GM21515 (cell line): ENCODE measurements at regions not wholly inside any gene's neighbourhood (a gene's known extent, or its start where the extent isn't known, plus 50 kb on each side); places are given as distances from the start of the nearest gene placed in this dataset.

Source experiments
- ATAC-seq: cut with Tn5 transposase; IDR thresholded peaks from one replicate; pipeline ENCODE4 v1.9.1; 2021; ENCODE audit not compliant: unreplicated experiment

DNA sequence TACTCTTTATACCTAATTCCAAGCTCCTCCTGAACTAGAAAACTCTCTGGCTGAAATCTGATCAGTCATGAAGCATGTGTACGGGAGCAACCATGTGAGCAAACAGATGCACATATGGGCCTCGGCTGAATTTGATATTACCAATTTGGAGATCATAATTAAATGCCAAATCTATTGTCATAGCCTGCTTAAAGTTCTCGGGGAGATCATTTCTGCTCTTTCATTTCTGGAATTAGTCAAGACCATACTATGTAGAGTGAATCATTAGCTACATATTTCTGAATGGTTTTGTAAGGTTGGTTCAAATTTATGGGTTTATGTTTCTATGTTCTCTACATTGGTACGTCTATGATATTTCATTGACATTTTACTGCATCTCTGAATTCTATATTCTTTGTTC is 205.5 kb downstream of the UBE2E3 start:
- ATAC-seq: no peak

DNA sequence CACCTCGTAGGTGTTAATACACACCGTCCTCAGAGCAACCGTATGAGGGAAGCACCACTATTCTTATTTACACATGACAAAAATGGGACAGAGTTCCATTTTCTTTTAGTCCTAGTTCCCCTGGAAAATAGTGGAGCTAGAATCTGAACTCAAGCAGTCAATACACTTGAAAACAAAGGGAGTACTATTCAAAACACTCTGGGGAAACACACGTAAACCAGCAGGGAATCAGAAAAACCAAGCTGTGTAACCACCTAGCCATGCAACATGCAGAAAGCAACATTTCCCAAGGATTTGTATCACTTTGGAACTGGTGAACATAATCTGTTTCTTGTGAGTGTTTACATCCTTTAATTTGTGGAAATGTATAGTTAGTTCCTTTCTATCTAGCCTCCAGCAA is 208.2 kb downstream of the UBE2E3 start:
- ATAC-seq: no peak

DNA sequence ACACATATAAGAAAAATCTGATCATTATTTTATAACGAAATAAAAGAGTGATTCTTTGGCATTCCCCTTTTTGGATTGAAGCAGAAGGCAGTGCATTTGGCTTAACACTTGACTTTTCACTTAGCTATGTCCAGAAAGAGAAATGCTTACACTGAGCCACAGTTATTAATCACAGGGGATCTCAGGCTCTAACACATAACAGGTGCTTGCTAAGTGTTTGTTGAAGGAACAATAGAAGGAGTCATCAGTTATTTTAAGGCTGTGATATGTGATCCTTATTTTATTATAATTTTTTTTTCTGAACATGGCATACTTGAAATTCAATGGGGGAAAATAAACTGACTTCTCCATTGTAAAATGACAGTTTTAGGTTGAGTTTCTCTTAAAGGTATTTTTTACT is 209.5 kb downstream of the UBE2E3 start:
- ATAC-seq: no peak

DNA sequence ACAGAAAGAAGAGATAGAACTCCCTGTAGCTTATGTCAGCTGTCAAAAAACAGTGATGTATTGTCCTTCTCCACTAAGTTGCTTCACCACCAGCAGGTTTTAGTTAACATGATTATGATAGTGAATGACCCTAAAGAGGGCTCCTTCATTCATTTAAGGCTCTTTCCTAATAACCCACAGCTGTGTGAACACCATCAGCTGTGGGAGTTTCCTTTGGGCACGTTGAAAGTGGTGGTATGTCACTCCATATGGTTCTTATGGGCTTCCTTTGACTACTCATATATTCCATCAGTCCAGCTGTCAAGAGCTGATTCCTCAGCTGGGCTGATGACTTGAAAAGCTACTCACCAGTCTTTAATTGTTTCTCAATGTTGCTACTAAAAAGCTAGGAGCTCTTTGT is 210.3 kb downstream of the UBE2E3 start:
- no peak for ATAC-seq

DNA sequence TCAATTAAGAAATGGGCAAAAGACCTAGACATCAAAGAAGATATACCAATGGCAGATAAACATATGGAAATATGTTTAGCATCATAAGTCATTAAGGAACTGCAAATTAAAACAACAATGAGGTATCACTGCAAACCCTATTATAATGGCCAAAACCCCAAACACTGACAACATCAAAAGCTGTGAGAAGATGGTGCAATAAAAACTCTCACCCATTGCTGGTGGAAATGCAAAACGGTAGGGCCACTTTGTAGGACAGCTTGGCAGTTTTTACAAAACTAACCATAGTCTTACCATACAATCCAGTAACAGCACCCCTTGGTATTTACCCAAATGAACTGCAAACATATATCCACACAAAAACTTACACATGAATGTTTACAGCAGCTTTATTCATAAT is 213.1 kb downstream of the UBE2E3 start:
- ATAC-seq: no peak

DNA sequence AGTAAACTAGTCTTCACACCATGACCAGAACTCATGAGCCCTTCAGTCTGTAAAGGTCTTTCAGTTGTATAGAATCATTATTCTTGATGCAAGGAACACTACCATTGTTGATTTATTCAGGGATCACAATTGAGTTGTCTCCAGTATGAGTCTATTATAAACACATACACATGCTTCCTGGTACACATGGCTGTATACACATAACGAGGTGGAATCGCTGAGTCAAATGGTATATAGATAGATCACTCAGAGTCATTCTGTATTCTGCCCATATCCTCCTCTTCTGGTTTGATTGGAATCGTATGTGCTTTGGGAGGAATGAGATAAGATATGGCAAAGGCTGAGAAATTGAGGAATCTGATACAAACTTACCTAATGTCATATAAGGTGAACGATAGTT is 216.0 kb downstream of the UBE2E3 start:
- no peak for ATAC-seq

DNA sequence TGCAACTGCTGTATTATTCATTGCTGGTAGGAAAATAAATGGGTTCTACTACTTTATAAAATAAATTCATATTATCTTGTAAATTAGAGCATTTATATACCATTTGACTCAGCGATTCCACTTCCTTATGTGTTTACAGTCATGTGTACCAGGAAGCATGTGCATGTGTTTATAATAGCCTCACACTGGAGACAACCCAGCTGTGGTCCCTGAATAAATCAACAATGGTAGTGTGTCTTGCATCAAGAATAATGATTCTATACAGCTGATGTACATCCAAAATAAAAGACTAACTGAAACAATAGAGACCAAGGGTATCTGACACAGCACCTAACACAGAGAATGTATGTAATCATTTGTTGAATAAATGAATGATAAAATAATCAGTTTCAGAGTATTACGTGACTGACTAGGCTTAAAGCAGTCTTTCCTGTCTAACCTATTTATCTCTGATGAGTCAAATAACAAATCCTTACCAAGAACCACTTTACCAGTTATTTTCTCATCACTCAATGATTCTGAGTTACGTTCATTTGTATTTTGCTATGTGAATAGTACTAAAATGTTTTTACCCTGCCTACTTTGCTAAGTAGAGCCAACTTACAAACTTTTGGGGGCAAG is 216.8 kb downstream of the UBE2E3 start:
- no peak for ATAC-seq

DNA sequence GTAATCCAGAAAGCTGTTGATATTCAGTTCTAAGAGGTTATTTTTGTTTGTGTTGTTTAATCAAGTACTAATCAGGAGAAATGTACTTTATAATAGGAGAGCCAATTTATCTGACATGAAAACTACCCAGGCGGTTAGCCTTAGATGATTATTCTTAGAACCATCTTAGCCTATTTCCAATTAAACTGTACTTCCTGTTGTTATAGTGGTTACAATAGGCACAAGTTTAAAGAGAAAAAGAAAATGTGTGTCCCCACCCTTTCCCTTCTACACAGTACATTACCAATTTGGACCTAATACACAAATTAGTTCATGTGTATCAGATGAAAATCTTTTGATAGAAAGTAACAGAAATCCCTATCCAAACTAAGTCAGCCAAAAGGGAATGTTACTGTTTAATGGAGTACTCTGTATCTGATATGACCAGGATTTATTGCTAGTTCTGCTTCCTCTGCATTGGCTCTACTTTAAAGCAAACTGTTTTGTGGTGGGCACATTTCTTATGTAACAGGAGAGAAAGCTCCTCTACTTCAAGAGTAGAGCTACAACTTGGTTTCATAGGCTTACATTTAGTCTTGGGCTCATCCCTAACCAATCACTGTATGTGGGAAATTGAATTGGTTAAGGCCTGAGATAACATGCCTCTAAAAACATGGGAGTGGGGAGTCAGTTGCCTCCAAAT is 217.9 kb downstream of the UBE2E3 start:
- ATAC-seq: no peak

DNA sequence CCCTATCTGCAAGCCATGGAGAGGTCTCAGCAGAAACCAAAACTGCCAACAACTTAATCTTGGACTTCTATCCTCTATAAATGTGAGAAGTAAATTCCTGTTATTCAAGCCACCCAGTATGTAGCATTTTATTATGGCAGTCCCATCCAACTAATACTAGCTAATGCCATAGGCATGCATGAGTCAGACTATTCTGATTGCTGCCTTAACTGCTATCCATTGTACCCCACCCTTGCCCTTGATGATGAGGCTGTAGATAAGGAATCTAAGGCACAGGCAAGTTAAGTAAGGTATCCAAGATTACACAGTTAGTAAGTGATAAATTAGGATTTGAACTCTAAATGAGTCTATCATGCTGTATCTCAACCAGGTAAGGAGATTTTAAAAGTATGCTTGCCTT is 223.0 kb downstream of the UBE2E3 start:
- ATAC-seq: no peak

DNA sequence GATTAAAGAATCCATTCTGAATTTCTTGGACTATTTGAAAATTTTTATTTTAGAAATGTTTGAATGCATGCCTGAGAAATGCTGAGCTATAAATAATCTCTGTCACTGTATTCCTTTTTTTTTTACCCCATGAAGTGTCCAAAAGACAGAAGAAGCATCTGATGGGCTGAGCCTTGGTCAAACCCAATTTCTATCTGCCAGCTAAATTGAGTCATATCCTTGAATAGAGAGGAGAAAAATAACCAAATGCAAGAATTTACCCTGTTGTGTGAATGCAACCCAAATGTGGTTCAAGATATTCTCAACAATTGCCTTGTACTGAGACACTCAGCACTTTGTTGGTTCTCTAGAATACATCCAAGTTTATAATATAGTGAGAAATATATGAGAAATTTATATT is 223.5 kb downstream of the UBE2E3 start:
- no peak for ATAC-seq

DNA sequence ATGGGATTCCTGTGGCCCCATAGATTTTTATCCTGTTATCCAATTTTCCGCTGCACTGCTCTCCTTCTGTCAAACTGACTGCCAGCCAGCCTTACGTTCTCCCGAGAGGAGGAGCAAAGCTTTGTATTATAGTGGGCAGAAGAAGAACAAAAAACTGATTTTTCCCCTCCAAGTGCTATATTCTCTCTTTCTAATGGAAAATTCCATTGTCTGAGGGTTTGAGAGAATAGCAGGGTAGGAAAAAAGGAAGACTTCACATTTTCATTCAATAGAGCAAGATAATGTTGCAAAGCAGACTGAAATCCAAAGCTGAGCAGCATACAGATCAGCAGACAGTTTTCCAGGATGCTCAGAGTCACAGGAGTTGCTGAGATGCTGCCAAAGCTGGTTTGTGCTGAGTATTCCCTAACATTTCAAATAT is 238.0 kb downstream of the UBE2E3 start:
- no peak for ATAC-seq

DNA sequence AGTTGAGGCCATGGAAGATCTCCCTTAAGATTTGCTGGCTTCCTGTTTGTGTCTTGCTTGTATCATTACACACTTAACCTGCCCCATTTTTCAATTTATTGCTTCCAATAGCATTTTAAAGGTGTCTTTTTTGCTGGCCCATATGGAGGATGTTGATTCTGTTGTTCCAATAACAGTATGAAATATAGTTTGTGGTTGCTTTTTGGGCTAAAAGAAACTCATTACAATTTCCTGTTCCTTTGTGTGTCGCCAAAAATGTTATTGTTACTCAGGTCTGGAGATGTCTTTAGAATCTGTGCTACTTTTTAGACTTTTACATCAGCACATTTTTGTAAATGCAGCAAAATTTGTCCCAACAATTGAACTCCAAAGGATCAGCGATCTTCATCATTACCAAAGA is 234.0 kb upstream of the ITGA4 start:
- no peak for ATAC-seq

DNA sequence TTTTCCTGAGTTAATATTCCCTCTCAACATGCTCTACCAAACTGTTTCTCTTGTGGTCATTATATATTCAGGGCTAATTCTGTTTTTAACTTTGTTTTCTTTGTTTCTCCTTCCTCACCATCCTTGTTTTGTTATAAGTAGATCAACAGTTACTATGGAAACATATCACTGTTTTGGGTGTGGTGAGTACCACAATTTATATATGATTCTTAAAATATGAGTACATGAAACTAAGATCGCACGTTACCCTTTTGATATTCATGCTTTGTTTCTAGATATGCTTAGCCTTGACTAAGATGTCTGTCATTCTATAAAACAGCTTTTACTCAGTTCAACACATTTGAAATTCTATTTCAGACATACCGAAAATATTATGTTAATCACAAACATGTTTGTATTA is 232.3 kb upstream of the ITGA4 start:
- ATAC-seq: no peak

DNA sequence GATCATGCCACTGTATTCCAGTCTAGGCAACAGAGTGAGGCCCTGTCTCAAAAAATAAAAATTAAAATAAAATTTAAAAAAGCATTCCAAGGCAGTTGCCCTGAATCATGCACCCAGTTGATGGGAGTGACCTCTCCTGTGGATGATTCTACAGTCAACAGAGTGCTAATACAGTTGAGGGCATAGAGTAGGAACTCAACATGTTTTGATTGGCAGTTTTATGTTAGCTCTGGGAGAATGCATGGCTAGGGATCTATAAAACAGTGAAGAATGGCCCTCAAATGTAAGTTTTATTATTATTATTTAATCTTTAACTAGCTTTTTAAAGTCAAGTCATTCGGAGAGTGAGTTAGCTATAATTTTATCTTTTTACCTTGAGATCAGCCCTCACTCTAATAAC is 228.5 kb upstream of the ITGA4 start:
- ATAC-seq: no peak

DNA sequence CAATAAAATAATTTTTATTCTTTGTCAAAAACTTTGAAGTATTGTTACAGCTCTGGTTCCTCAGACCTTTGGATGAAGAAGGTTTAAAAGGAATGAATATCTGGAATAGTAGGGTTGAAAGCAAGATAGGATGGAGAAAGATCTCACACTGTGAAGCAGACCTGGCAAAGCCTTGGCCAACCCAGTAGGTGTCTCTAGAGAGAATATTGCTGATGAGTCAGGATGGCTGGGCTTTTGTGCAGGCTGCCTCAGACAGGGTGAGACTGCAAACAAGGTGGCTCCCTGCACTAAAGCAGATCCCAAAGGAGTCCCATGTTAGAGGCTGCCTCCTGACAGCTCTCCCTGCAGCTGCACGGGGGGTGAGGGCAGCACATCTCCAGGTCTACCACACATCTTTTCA is 226.0 kb upstream of the ITGA4 start:
- no peak for ATAC-seq

DNA sequence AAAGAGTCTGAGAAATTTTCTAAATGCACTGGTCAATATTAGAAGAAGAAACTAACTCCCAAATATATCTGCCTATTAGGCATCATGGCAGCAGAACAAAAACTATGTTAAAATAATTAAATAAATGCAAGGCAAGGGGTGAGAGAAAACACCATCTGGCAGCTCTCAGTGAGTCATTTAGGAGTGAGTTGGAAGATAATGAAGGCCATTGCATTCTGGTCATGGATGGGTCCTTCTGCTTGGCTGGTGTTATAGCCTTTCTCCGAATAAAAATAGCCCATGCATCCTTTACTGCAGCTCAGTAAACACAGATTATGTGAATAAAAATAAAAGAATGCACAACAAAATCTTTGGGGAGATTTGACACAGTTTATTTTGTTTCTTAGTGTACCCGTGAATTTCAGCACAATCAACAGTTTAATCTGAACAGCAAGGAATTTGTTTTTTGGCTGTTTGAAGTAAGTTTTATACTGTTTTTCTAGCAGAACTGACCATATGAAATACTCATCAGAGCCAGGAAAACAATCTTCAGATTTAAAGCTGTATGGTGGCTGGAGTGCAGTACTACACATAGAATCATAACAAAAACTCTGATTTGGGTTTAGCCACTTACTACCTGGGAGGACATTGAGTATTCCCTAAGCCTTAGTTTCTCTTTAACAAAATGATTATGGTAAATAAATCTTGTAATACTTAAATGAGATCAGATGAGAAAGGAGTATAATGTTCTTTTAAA is 225.1 kb upstream of the ITGA4 start:
- no peak for ATAC-seq

DNA sequence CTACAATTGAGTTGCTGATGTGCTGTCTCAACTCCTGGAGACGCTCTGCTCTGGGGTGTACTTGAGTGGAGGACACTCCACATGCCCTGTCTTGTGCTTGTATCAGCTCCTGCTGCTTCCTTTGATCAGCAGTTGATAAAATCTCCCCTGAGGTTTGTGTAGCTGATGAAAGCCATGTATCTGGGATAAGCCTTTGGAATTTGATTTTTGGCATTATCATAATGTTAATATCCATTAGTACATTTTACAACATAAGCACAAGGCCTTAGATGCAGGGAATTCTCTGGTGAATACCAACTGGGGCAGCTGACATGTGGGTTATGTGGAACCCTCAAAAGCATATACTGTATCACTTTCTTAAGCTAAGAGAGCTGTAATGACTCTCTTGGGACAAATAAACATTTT is 222.7 kb upstream of the ITGA4 start:
- no peak for ATAC-seq

DNA sequence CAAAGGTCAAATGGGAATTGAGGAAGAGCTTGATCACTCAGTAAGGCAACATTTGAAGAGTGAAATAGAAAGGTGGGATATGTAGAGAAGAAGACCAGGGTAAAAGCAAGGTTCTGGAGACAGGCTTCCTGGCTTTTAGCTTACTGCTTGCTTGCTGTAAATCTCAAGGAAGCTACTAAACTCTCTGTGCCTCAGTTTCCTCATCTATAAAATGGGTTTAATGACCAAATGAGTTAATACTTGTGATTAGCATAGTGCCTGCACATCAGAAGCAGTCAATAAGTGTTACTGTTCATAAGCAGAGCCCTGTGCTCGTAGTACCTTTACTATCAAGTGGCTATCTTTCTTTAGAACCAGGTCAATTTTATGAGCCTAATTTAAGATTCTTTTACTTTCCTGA is 222.2 kb upstream of the ITGA4 start:
- no peak for ATAC-seq

DNA sequence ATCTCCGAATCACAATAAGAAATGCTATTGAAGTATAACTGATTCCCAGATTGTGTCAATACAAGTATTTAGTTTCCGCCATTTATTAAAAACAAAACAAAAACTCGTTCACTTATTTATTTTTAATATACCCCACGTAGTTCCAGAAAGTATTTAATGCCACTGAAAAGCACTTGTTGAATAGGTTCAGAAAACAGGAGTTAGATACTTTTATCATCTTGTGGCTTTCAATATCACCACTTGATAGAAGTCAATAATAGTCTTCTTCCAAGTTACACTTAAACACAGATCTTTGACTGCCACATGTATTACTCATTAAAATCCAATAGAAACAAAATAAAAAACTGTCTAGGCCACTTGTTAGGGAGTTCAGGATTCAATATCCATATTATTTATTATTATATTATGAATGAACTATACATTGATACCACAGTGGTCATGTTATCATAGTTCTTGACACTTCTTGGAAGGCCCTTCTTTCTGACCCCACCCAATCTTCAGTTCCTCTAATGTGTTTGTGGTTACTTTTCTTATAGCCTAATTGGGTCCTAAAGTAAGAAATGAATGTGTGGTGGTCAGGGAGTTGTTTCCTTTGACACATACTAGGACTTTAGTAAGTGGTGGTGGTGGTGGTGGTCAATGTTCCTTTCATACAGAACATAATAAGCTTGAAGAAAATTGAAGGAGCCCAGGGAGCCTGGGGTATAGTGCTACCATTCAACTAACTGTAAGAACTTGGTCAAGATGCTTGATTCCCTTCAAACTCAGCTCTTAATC is 221.3 kb upstream of the ITGA4 start:
- ATAC-seq: peak; percentile 96

DNA sequence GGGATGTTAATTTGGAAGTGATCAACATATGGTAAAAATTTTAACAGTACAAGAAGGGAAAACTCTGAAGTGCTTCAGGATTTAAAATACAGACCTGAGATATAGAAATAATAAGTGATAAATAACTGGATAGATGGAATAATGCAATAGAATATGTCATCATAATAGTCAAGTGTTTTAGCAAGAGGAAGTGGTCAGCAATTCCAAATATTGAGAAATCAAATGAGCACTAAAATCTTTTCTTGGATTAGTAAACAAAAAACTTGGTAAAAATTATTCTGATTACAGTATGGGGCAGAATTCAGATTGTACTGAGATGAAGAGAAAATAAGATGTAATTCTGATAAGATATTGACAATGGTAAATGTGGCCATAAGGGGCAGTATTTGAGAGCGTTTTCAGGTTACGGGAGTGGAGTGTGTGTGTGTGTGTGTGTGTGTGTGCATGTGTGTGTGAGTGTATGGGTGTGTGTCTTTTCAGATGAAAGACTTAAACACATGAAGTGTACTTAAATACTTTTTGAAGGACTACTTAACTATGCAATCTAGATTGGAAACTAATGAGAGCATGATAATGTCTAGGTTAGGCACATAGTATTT is 217.9 kb upstream of the ITGA4 start:
- no peak for ATAC-seq

DNA sequence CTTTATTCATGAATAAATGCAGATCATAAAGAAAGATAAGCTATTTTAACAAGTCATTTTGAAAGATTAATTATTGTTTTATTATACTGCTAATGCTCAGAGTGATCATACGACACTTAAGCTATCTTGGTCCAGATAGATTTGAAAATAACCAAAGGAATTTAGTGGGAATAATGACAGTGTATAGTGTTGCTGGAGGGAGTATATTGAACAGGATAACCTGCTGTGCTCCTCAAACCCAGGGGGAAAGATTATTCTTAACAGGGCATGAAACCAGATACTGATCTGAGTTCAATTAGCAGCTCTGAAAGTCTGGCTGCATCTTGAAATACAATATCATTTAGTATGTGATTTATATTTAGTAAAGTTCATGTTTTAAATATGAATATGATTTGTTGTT is 216.3 kb upstream of the ITGA4 start:
- ATAC-seq: no peak
